Heart left ventricle (tissue), 13 donors: ENCODE measurements at regions not wholly inside any gene's neighbourhood (a gene's known extent, or its start where the extent isn't known, plus 50 kb on each side); places are given as distances from the start of the nearest gene placed in this dataset.

ENCODE experiments used
- CTCF ChIP-seq, 12 donors: fragments of 200-600 bp; sonication (generic) in 4 of 12; IDR thresholded peaks; one replicate each; pipeline versions ENCODE4 v1.5.0 to v1.8.0; 2018 to 2022; ENCODE audit warnings: antibody characterized with exemption in 12 of 12, mild to moderate bottlenecking in 5 of 12
- POLR2A ChIP-seq, 2 donors: fragments of 450-650 bp; IDR thresholded peaks; one replicate each; pipeline ENCODE4 v1.6.1; 2017; ENCODE audit warnings: antibody characterized with exemption in 2 of 2, mild to moderate bottlenecking in 2 of 2, moderate library complexity in 2 of 2
- donor health status: ischemic (EF 13 %, LVEDD 7.1; RV severe dilation, severe dysfunction).
- donor health status: DM: no; HTN: yes; CAD: no.
- donor health status: DM: no; HTN: no; CAD: no.
- donor health status: ischemic (EF 25% LVEDD 6.9; RV normal size, moderate dysfunction).
- donor health status: ischemic (EF 25% LVEDD 5.7; RV mildly dilated, moderate dysfunction).
- donor health status: ischemic (EF 35%, LVEDD 5.7; RV mildly dilated, moderate dysfunction).
- donor health status: nonischemic (EF 11% LVEDD 7.7; RV severe dilation, severe dysfunction).
- donor health status: DM: yes; HTN: yes; CAD: no.
- donor health status: PGD.
- donor health status: ischemic (EF 29% LVEDD 5.4; RV normal size, mild dysfunction).
- donor health status: nonischemic (EF 23%, LVEDD 6.1; RV moderate dilation, normal function).

DNA sequence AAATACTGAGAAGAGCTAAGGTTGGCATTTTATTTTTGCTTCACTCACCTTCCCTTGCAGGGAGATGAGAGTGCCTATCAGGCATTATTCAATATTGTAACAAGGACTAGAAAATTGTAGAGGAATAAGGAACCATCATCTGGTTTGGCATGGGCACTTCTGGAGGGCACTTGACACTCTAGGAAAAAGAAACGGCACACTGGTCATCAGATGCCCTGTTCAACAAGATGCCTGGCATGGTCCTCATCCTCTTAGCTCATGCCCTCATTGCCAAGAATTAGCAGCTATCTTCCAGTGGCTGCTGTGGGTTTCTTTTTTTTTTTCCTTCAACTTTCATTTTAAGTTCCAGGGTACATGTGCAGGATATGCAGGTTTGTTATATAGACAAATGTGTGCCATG lies 95.1 kb upstream of the ESRRG start:
- no peak for TF ChIP-seq CTCF (IDR thresholded peaks at IDR 0.05)
- no peak for TF ChIP-seq POLR2A (IDR thresholded peaks at IDR 0.05)
